Gastrocnemius medialis (tissue), 4 donors: ENCODE measurements at regions not wholly inside any gene's neighbourhood (a gene's known extent, or its start where the extent isn't known, plus 50 kb on each side); places are given as distances from the start of the nearest gene placed in this dataset.

Source experiments
- ATAC-seq, 2 donors: fragments of 150-250 bp; one replicate each; pipeline ENCODE4 v1.9.1; 2016
- DNase-seq, 2 donors: peaks; one replicate each; pipeline ENCODE4 v3.0.0-alpha.2; 2019
- H3K27ac ChIP-seq, 4 donors: fragments of 200-600 bp; sonication (generic); 1 replicate in 1 of 4; 2 replicates in 3 of 4; pipeline ENCODE4 v1.5.1; 2016 to 2018; ENCODE audit warnings: mild to moderate bottlenecking in 2 of 4, moderate library complexity in 1 of 4
- H3K27me3 ChIP-seq, 3 donors: fragments of 200-600 bp; sonication (generic) in 2 of 3; 1 replicate in 1 of 3; 2 replicates in 2 of 3; pipeline versions ENCODE4 v1.5.1 to v1.6.0; 2016 to 2019; ENCODE audit warnings: mild to moderate bottlenecking in 1 of 3, moderate library complexity in 1 of 3
- H3K36me3 ChIP-seq, 2 donors: fragments of 200-600 bp; sonication (generic) in 1 of 2; one replicate each; pipeline ENCODE4 v1.5.1; 2017 to 2018
- H3K4me1 ChIP-seq, 2 donors: fragments of 200-600 bp; sonication (generic) in 1 of 2; one replicate each; pipeline ENCODE4 v1.5.1; 2016 to 2017; ENCODE audit warnings: mild to moderate bottlenecking in 2 of 2
- H3K4me3 ChIP-seq, 4 donors: fragments of 200-600 bp; sonication (generic) in 3 of 4; 1 replicate in 1 of 4; 2 replicates in 3 of 4; pipeline ENCODE4 v1.5.1; 2016 to 2019; ENCODE audit warnings: mild to moderate bottlenecking in 2 of 4
- H3K9me3 ChIP-seq, 3 donors: fragments of 200-600 bp; sonication (generic) in 2 of 3; 1 replicate in 1 of 3; 2 replicates in 2 of 3; pipeline ENCODE4 v1.5.1; 2016 to 2019
- POLR2A ChIP-seq, 2 donors: fragments of 450-650 bp; IDR thresholded peaks; one replicate each; pipeline ENCODE4 v1.6.1; 2017; ENCODE audit warnings: antibody characterized with exemption in 2 of 2, mild to moderate bottlenecking in 2 of 2, moderate library complexity in 2 of 2
- in situ Hi-C, 4 donors: fragments of 200-750 bp; cut with MboI; loops; one replicate each; pipeline versions ENCODE4 v1.15.0 to v1.8.0; 2017; ENCODE audit warnings: low sequenced_read_pairs in 4 of 4
- intact Hi-C: fragments of 100-400 bp; cut with DNase I; formaldehyde crosslinking; loops from one replicate; pipeline ENCODE4 v1.15.1; 2023; ENCODE audit warnings: low total_unique reads
- TF ChIP-seq, protein P1 (sequence below), 5 experiments: fragments of 450-650 bp in 3 of 5; fragments of 200-600 bp in 2 of 5; sonication (generic) in 2 of 5; IDR thresholded peaks in 4 of 5; conservative IDR thresholded peaks in 1 of 5; 1 replicate in 4 of 5; 2 replicates in 1 of 5; pipeline ENCODE4 v1.5.1; 2016 to 2019; ENCODE audit warnings: antibody characterized with exemption in 5 of 5, mild to moderate bottlenecking in 3 of 5, moderate library complexity in 3 of 5

GRCh38 chrX:97766501-97767095 lies 882.9 kb downstream of the RPA4 start:
- Histone ChIP-seq H3K36me3 (no peaks in the 10 kb centered on the region), H3K4me1 (no peaks in the 10 kb centered on the region), H3K27me3 (peaks cover 0 to 10% (median 0%) of the 10 kb centered on the region in 3 donors), H3K9me3 (no peaks in the 10 kb centered on the region), H3K4me3 (no peak overlapping the region), H3K27ac (no peak overlapping the region)
- DNase-seq (no peak), ATAC-seq (no peak)
- intact Hi-C loops (no loop called here), in situ Hi-C loops (no loop called here)
- TF ChIP-seq, protein P1, sequence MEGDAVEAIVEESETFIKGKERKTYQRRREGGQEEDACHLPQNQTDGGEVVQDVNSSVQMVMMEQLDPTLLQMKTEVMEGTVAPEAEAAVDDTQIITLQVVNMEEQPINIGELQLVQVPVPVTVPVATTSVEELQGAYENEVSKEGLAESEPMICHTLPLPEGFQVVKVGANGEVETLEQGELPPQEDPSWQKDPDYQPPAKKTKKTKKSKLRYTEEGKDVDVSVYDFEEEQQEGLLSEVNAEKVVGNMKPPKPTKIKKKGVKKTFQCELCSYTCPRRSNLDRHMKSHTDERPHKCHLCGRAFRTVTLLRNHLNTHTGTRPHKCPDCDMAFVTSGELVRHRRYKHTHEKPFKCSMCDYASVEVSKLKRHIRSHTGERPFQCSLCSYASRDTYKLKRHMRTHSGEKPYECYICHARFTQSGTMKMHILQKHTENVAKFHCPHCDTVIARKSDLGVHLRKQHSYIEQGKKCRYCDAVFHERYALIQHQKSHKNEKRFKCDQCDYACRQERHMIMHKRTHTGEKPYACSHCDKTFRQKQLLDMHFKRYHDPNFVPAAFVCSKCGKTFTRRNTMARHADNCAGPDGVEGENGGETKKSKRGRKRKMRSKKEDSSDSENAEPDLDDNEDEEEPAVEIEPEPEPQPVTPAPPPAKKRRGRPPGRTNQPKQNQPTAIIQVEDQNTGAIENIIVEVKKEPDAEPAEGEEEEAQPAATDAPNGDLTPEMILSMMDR (IDR thresholded peaks at IDR 0.05 in 4 of 5, conservative IDR thresholded peaks at IDR 0.05 in 1 of 5) = no peak
- no peak for TF ChIP-seq POLR2A (IDR thresholded peaks at IDR 0.05)

- no peak for ATAC-seq
- intact Hi-C loops (no loop called here), in situ Hi-C loops (no loop called here)
- Histone ChIP-seq H3K27ac (no peak overlapping the region), H3K27me3 (no peaks in the 10 kb centered on the region), H3K9me3 (no peaks in the 10 kb centered on the region), H3K4me1 (no peaks in the 10 kb centered on the region), H3K4me3 (no peak overlapping the region), H3K36me3 (no peaks in the 10 kb centered on the region)
- no peak for DNase-seq
- TF ChIP-seq POLR2A (IDR thresholded peaks at IDR 0.05) = no peak
- TF ChIP-seq, protein P1 (IDR thresholded peaks at IDR 0.05 in 4 of 5, conservative IDR thresholded peaks at IDR 0.05 in 1 of 5) = no peak
Measured at GRCh38 chrX:97787311-97787710, 903.6 kb downstream of the RPA4 start.

DNA sequence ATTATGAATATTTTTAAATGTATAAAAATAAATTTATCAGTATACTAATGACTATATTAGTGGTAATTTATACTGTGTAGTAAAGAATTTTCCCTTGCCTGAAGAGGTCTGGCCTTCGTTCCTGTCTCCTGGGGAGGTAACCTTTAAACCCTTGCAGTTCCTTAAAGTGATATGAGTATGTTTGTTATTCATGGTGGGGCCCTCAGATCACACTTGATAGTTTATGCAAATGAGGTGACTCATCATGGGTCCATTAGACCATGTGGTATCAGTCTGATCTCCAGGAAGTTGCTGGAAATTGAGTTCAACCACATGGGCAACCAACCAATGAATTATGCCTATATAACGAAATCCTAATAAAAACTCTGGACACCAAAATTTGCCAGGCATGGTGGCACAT lies 904.1 kb downstream of the RPA4 start:
- in situ Hi-C loops (no loop called here), intact Hi-C loops (no loop called here)
- Histone ChIP-seq H3K27ac (no peak overlapping the region), H3K9me3 (no peaks in the 10 kb centered on the region), H3K27me3 (no peaks in the 10 kb centered on the region), H3K4me3 (no peak overlapping the region), H3K4me1 (no peaks in the 10 kb centered on the region), H3K36me3 (no peaks in the 10 kb centered on the region)
- DNase-seq (no peak), ATAC-seq (no peak)
- TF ChIP-seq POLR2A (IDR thresholded peaks at IDR 0.05) = no peak
- TF ChIP-seq, protein P1 (IDR thresholded peaks at IDR 0.05 in 4 of 5, conservative IDR thresholded peaks at IDR 0.05 in 1 of 5) = no peak

DNA sequence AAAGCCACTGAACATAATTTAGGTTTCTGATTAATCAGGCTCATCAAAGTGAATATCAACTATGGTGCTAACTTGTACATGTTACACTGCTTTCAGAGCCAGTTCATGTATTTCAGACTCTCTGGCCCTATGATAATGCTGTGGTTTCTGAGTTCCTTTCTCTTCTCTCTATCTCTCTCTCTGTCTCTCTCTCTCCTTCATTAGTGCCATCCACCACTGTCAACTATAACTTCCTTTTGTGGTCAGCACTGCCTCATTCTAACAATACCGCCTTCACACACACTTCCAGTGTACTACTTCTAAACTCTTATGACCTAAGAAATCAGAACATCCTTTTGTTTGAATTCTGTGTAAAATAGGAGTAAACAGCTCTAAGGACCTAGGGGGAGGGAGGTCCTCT lies 907.1 kb downstream of the RPA4 start:
- ATAC-seq (no peak), DNase-seq (no peak)
- in situ Hi-C loops (no loop called here), intact Hi-C loops (no loop called here)
- no peaks in the 10 kb centered on the region for H3K36me3 ChIP-seq
- no peaks in the 10 kb centered on the region for H3K9me3 ChIP-seq
- H3K27ac ChIP-seq = no peak overlapping the region
- TF ChIP-seq POLR2A (IDR thresholded peaks at IDR 0.05) = no peak
- TF ChIP-seq, protein P1 (IDR thresholded peaks at IDR 0.05 in 4 of 5, conservative IDR thresholded peaks at IDR 0.05 in 1 of 5) = no peak
- H3K27me3 ChIP-seq = no peaks in the 10 kb centered on the region
- H3K4me1 ChIP-seq = no peaks in the 10 kb centered on the region
- no peak overlapping the region for H3K4me3 ChIP-seq

DNA sequence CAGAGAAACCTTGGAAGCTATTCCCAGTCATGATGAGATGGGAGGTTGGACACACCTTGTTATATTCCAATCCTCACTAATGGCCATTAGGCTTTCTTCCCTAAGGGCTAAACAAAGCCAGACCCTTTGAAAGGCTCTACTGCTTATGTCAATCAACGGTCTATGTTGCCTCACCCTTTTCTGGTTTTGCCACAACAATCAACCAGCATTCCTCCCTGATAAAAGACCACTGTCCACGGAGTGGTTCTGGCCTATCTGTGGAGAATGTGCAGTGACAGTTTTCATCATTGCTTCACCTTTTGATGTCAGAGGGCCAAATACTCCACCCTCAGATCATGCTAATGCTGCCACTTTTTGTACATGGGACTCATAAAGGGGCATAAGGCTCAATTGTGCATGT lies 913.4 kb downstream of the RPA4 start:
- intact Hi-C loops = no loop called here
- TF ChIP-seq, protein P1 (IDR thresholded peaks at IDR 0.05 in 4 of 5, conservative IDR thresholded peaks at IDR 0.05 in 1 of 5) = no peak
- TF ChIP-seq POLR2A (IDR thresholded peaks at IDR 0.05) = no peak

More for the DNA sequence above, 913.4 kb downstream of the RPA4 start:
- no peaks in the 10 kb centered on the region for H3K4me1 ChIP-seq
- no peak overlapping the region for H3K27ac ChIP-seq
- in situ Hi-C loops = no loop called here
- DNase-seq = no peak
- no peak for ATAC-seq
- H3K9me3 ChIP-seq = no peaks in the 10 kb centered on the region
- H3K27me3 ChIP-seq = no peaks in the 10 kb centered on the region
- H3K4me3 ChIP-seq = no peak overlapping the region
- no peaks in the 10 kb centered on the region for H3K36me3 ChIP-seq
